ENCODE measurements at regions not wholly inside any gene's neighbourhood (a gene's known extent, or its start where the extent isn't known, plus 50 kb on each side); places are given as distances from the start of the nearest gene placed in this dataset.

GRCh38 chr17:34201767-34202166, 53.3 kb upstream of the CCL2 start:
- TF ChIP-seq CTCF (IDR thresholded peaks at IDR 0.05; ENCODE audit: extremely low read depth in 1 of 2, insufficient read depth in 1 of 2, low read depth in 1 of 2, low read length in 2 of 2): no peak
- no peak for TF ChIP-seq POLR2A (IDR thresholded peaks at IDR 0.05; ENCODE audit: low read depth, low read length)
- TF ChIP-seq POLR2AphosphoS5 (IDR thresholded peaks at IDR 0.05; ENCODE audit: insufficient read depth, low read depth, low read length): no peak
- no peak for TF ChIP-seq EZH2 (IDR thresholded peaks at IDR 0.05; ENCODE audit: borderline replicate concordance, low read depth, low read length, severe bottlenecking)

All from endothelial cell of umbilical vein (primary cell).